ENCODE measurements at regions not wholly inside any gene's neighbourhood (a gene's known extent, or its start where the extent isn't known, plus 50 kb on each side); places are given as distances from the start of the nearest gene placed in this dataset.
"Not testable (repeated sequence)": the region's sequence is repeated elsewhere in the genome, so short reads cannot be mapped to it uniquely, and the experiment has no call there.

- no peak for DNase-seq (ENCODE audit: low read depth)
- H3K4me3 ChIP-seq (ENCODE audit: low read depth, low read length), result no peak overlapping the region
Observed at GRCh38 chr3:106837616-106838015, 539.6 kb upstream of the CCDC54 start.

GRCh38 chr3:106839576-106840280 is 537.5 kb upstream of the CCDC54 start:
- H3K4me3 ChIP-seq (ENCODE audit: low read depth, low read length), result peak overlapping the region; percentile 45
- TF ChIP-seq CTCF (IDR thresholded peaks at IDR 0.05; ENCODE audit: insufficient read depth, low read length), result no peak
- DNase-seq (ENCODE audit: low read depth), result peak; percentile 72

More at GRCh38 chr3:106837616-106838015, 539.6 kb upstream of the CCDC54 start:
- TF ChIP-seq CTCF (IDR thresholded peaks at IDR 0.05; ENCODE audit: insufficient read depth, low read length), result no peak

- no peak for DNase-seq (ENCODE audit: low read depth)
- H3K4me3 ChIP-seq (ENCODE audit: low read depth, low read length), result no peak overlapping the region
- TF ChIP-seq CTCF (IDR thresholded peaks at IDR 0.05; ENCODE audit: insufficient read depth, low read length), result no peak
Observed at GRCh38 chr3:106840319-106840718, 536.9 kb upstream of the CCDC54 start.

GRCh38 chr3:106842151-106842550 is 535.1 kb upstream of the CCDC54 start:
- H3K4me3 ChIP-seq (ENCODE audit: low read depth, low read length), result no peak overlapping the region
- no peak for TF ChIP-seq CTCF (IDR thresholded peaks at IDR 0.05; ENCODE audit: insufficient read depth, low read length)
- no peak for DNase-seq (ENCODE audit: low read depth)

GRCh38 chr3:106844638-106845037 is 532.6 kb upstream of the CCDC54 start:
- DNase-seq (ENCODE audit: low read depth), result no peak
- no peak for TF ChIP-seq CTCF (IDR thresholded peaks at IDR 0.05; ENCODE audit: insufficient read depth, low read length)
- no peak overlapping the region for H3K4me3 ChIP-seq (ENCODE audit: low read depth, low read length)

GRCh38 chr3:106848099-106848498 is 529.1 kb upstream of the CCDC54 start:
- H3K4me3 ChIP-seq (ENCODE audit: low read depth, low read length), result no peak overlapping the region
- TF ChIP-seq CTCF (IDR thresholded peaks at IDR 0.05; ENCODE audit: insufficient read depth, low read length), result no peak
- no peak for DNase-seq (ENCODE audit: low read depth)

DNA sequence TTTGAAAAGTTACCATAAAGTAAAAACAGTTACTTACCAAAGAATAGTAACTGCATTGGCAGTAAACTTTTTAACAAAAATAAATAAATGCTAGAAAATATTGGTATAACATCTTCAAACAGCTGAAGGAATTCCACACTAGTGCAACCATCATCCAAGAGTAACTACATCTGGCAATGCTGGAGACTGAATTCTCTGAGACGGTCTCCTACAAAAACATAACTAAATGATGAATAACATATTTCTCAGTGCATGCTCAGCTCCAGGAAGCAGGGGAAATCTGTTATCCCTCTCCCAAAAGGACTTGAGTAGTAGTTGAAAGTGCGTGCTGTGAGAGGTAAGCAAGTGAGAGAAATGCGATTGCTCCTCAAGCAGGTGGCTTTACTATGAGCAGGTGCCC is 526.8 kb upstream of the CCDC54 start:
- DNase-seq (ENCODE audit: low read depth), result peak; percentile 88
- peak overlapping the region; percentile 17 for H3K4me3 ChIP-seq (ENCODE audit: low read depth, low read length)
- TF ChIP-seq CTCF (IDR thresholded peaks at IDR 0.05; ENCODE audit: insufficient read depth, low read length), result no peak

DNA sequence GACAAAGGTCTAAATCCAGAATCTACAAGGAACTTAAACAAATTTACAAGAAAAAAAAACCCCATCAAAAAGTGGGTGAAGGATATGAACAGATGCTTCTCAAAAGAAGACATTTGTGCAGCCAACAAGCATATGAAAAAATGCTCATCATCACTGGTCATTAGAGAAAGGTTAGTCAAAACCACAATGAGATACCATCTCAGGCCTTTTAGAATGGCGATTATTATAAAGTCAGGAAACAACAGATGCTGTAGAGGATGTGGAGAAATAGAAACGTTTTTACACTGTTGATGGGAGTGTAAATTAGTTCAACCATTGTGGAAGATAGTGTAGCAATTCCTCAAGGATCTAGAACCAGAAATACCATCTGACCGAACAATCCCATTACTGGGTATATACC is 518.9 kb upstream of the CCDC54 start:
- not testable (repeated sequence) for DNase-seq (ENCODE audit: low read depth); H3K4me3 ChIP-seq (ENCODE audit: low read depth, low read length)
